KG1 (cell line): ENCODE measurements at regions not wholly inside any gene's neighbourhood (a gene's known extent, or its start where the extent isn't known, plus 50 kb on each side); places are given as distances from the start of the nearest gene placed in this dataset.
"Not testable (repeated sequence)": the region's sequence is repeated elsewhere in the genome, so short reads cannot be mapped to it uniquely, and the experiment has no call there.

Source experiments
- DNase-seq: peaks from one replicate; lab custom pipeline; 2025; lab: John Stamatoyannopoulos, UW

DNA sequence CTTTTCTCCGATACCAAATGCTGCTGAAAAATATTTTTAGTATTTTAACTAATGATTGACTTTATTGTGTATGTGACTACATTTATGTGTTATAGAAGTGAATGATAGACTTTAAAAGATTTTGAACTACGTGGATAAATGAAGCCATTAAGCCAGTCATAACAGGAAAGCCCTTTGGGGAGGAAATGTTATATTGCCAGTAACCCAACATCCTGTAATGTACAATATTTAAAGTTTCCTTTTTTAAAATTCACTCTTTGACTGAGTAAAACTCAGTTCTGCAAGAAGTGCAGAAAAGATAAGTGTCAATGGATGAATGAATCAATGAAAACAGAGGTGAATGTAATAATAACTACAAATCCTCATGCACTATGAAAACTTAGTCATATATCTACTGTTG, 102.6 kb upstream of the TLE4 start:
- no peak for DNase-seq

GRCh38 chr9:79470954-79471353, 100.8 kb upstream of the TLE4 start:
- no peak for DNase-seq

- no peak for DNase-seq
Observed at GRCh38 chr9:79471580-79472543, 99.9 kb upstream of the TLE4 start.

- no peak for DNase-seq
Observed at GRCh38 chr9:79473704-79474103, 98.1 kb upstream of the TLE4 start.

GRCh38 chr9:79477241-79477840, 94.4 kb upstream of the TLE4 start:
- DNase-seq, result no peak

GRCh38 chr9:79477955-79478771, 93.6 kb upstream of the TLE4 start:
- DNase-seq, result no peak

DNA sequence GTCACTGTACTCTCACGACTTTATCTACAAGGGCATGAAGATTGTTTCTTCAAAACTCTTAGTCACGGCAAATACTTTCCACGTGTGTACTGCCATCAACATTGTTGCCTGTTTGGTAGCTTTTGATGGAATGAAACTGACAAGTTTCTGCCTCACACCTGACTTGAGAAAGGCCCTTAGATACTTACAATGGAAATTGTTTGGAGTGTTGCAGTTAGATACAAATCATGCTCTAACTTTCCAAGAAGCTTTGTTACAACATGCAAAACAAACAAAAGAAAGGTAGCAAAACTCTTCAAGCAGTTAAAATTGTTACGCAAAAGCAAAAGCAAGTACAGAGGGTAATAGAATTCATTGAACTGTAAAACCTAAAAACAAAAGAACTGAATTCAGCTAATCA, 91.1 kb upstream of the TLE4 start:
- DNase-seq, result no peak

DNA sequence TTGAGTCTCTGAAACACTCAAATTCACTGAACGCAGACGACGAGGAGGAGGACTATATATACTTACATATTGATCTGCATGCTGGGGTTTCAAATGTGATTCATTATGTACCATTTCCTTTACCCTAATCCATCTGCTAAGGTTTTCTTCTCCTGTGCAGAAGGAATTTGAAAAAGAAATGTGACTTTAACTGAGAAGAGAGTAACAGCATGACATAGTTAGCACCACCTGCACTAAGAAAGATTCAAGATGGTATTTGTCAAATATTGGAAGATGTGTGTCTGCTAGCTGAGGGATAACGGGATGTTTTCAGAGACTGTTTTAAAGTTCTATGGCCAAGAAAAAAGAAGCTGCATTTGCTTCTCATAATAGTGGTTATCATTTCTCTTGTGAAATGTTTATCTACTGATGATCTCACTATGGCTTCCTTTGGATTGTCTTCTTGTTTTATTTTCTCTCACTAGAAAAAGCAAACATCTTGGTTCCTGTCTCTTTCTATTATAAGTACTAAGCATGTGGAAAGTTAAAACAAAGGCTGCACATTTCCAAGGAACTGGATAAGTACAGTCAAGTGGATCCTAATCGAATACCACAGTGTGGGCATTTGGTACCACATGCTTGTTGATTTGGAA, 89.8 kb upstream of the TLE4 start:
- no peak for DNase-seq

DNA sequence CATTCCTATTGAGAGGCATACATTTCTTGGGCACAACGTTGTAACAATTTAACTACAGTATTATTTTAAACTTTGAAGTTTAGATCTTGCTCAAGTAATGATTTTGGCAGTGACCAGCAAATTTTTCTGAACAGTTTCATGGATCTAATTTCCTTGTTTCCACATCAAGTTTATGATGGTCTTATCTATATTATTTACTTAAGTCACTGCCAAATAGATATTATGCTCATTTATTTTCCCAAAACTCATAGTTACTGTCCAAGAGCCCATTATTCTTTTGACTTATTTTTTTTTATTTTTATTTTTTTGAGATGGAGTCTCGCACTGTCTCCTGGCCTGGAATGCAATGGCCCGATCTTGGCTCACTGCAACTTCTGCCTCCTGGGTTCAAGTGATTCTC, 86.5 kb upstream of the TLE4 start:
- DNase-seq, result no peak

DNA sequence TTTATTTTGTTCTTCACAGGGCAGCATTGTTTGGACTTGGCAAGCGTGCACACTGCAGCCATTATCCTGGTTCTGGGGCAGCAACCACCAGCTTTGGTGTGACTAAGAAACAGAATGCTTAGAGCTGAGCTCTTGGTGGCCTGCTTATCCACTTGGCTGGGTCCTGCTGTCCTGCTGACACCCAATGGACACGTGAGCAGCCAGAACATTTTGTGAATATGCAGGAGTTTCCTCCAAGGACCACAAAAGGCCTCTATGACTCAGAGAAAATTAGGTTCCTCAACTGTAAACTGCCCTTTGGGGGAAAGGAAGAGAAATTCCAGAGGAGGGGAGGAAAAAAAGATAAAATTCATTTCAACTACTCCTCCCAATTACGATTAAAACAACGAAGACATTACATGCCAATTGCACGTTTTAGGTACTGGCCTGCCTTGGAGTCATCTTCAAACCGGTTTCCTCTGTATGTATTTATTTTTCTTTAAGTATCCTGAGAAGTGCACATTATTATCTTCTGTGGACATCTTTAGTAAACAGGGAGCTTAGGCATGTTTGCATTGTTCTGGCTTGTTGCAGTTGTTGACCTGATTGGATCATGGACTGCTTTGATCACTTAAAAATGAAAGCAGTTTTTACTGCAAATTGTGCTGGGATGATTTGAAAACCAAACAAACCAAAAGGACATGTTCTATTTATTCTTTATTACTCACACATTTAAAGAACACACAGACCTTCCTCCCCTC, 82.3 kb upstream of the TLE4 start:
- DNase-seq, result no peak

GRCh38 chr9:79490657-79491248, 81.0 kb upstream of the TLE4 start:
- DNase-seq, result no peak

DNA sequence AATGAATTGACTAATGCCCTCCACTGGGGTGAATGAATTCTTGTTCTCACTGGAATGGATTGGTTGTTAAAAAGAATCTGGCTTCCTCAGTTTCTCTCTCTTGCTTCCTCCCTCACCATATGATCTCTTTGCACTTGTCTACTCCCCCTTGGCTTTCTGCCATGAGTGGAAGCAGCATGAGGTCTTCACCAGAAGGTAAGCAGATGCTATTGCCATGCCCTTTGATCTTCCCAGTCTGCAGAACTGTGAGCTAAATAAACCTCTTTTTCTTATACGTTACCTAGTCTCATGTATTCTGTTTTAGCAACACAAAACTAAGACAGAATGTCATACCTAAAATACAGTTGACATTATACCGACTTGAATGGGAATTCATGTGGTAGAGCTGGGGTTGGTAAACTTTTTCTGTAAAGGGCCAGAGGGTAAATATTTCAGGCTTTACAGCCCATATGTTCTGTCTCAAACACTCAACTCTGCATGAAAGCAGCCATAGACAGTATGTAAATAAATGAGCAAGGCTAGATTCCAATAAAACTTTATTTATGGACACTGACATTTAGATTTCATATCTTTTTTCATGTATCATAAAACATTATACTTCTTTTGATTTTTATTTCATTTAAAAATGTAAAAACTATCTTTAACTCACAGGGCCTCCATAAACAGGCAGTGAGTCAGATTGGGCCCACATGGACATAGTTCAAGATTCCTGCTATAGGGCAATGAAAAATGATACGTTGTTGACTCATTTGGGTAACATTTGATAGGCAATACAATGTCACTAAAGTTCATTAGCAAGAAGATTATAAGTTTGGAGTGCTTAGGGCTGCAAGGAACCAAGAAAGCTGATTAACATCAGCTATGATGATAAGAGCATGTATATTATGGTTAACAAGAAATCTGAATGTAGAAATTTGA, 79.4 kb upstream of the TLE4 start:
- no peak for DNase-seq

DNA sequence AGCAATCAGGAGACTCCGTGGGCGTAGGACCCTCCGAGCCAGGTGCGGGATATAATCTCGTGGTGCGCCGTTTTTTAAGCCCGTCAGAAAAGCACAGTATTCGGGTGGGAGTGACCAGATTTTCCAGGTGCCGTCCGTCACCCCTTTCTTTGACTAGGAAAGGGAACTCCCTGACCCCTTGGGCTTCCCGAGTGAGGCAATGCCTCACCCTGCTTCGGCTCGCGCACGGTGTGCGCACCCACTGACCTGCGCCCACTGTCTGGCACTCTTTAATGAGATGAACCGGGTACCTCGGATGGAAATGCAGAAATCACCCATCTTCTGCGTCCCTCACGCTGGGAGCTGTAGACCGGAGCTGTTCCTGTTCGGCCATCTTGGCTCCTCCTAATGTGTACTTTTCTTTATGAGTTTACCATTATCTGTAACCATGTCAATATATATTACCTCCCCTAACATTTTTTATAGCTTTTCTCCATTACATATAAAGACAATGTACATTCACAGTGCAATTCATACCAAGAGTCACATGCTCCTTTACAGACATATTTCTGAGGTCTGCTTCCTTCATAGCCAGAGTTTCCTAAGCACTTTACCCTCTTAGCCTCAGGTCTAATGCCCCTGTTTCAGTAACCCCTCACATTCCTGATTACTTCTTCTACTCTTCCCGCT, 71.4 kb upstream of the TLE4 start:
- DNase-seq, result not testable (repeated sequence)

- no peak for DNase-seq
Observed at GRCh38 chr9:79501546-79501945, 70.2 kb upstream of the TLE4 start.

DNA sequence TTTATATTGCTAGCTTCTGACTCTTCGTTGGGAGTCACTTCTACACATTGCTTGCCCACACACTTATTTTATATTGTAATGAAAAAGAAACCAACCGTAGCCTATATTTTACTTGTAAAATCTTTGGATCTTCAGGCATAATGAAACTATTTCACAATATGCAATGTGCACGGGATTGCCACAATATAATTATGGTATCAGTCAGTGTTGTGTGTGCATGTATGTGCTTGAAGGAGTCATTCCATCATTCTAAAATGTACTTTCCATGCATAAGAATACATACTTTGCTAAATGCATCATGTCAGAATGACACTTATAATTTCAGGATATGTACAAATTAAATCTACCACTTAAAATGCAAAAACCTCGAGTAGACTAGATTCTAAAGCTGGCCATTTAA, 64.0 kb upstream of the TLE4 start:
- DNase-seq, result no peak

GRCh38 chr9:79512251-79512650, 59.5 kb upstream of the TLE4 start:
- no peak for DNase-seq
